ENCODE measurements at regions not wholly inside any gene's neighbourhood (a gene's known extent, or its start where the extent isn't known, plus 50 kb on each side); places are given as distances from the start of the nearest gene placed in this dataset.

DNA sequence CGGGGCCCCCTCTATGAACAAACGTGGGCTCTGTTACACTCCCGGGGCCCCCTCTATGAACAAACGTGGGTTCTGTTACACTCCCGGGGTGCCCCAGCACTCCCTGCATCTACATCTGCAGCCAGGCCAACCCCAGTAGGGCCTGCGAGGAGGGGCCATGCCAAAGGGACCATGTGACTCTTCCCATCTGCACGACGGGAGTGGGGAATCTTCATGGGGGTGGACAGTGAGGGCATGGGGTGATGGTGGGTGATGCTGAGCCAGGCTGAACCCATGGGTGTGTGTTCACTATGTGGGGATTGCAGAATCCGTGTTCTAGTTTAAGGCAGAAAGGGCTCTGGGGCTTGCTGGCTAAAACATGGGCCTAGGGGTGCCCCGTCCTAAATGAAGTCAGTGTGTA lies 69.9 kb upstream of the ARHGEF7 start:
- FAIRE-seq (no peak), DNase-seq (no peak), ATAC-seq (no peak)
- Histone ChIP-seq H3K9me3 (no peaks in the 10 kb centered on the region), H3K4me3 (no peak overlapping the region), H3K4me1 (no peaks in the 10 kb centered on the region), H3K27me3 (no peaks in the 10 kb centered on the region), H3K36me3 (no peaks in the 10 kb centered on the region), H3K27ac (no peak overlapping the region)
- 65 to 75% methylated on average over 10 of the region's 10 CpGs for WGBS, 2 donors
- no peak for TF ChIP-seq CTCF (IDR thresholded peaks at IDR 0.05)
- intact Hi-C loops (cut with DNase I) = loop anchor here in 2 of 3 donors (5.0 to 10.0 kb wide), 2 partner anchors 98 to 100 kb away; no protein-coding TSS in a partner anchor

DNA sequence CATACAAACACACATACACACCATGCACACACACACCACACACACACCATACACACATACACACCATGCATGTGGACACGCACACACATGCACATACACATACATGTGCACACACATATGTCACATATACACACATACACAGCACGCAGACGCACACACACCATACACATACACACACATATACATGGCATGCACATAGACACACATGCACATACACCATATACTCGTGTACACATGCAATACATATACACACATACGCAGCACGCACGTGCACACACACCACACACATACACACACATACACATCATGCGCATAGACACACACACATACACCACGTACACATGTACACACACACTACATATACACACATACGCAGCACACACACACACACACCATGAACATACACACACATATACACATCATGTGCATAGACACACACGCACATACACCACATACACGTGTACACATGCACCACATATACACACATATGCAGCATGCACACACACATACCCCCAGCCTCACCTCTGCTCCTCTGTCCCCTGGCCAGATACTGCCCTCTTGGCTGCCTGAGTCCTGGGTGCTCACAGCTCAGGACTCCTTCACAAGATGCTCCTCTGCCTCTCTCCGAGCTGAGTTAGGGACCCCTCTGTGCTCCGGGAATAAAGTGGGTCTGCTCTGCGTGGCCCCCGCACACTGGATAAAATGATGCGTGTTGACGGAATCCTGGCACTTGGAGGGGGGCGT lies 70.9 kb upstream of the ARHGEF7 start:
- Histone ChIP-seq H3K27ac (no peak overlapping the region), H3K36me3 (no peaks in the 10 kb centered on the region), H3K4me3 (no peak overlapping the region), H3K4me1 (no peaks in the 10 kb centered on the region), H3K27me3 (no peaks in the 10 kb centered on the region), H3K9me3 (no peaks in the 10 kb centered on the region)
- no peak for TF ChIP-seq CTCF (IDR thresholded peaks at IDR 0.05)
- WGBS, 2 donors = 78 to 94% methylated on average over 19 of the region's 19 CpGs
- no peak for FAIRE-seq
- no peak for ATAC-seq
- no peak for DNase-seq
- intact Hi-C loops (cut with DNase I) = loop anchor here in 1 of 3 donors (10.0 kb wide), 1 partner anchor 99 kb away; no protein-coding TSS in a partner anchor

DNA sequence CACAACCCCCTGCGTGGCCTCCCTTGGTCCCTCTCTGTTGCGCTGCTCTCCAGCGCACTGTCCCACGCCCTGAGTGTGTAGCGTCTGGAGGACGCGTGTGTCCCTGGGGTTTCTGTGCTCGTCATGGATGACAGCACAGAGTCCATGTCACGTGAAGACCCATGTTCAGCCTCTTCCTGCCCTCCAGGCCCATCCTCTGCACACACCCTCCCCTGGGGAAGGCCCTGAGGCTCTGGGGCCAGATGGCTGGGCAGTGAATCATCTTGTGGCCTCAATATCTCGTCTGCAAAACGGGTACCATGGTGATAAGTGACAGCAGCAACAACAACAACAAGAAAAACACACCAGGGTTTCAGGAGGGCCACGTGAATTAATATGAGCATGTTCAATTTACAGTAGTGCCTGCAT lies 71.5 kb upstream of the ARHGEF7 start:
- no peak for FAIRE-seq
- Histone ChIP-seq H3K4me3 (no peak overlapping the region), H3K4me1 (no peaks in the 10 kb centered on the region), H3K27me3 (no peaks in the 10 kb centered on the region), H3K9me3 (no peaks in the 10 kb centered on the region), H3K36me3 (no peaks in the 10 kb centered on the region), H3K27ac (no peak overlapping the region)
- WGBS, 2 donors = 73 to 83% methylated on average over 12 of the region's 12 CpGs
- intact Hi-C loops (cut with DNase I) = loop anchor here in 1 of 3 donors (10.0 kb wide), 1 partner anchor 99 kb away; no protein-coding TSS in a partner anchor
- ATAC-seq = peak in 1 of 4 donors; percentile 30
- DNase-seq = no peak
- TF ChIP-seq CTCF (IDR thresholded peaks at IDR 0.05) = no peak

GRCh38 chr13:111042661-111043226 lies 72.4 kb upstream of the ARHGEF7 start:
- intact Hi-C loops (cut with DNase I) = loop anchor here in 1 of 3 donors (10.0 kb wide), 1 partner anchor 98 kb away; no protein-coding TSS in a partner anchor

More at GRCh38 chr13:111042661-111043226, 72.4 kb upstream of the ARHGEF7 start:
- TF ChIP-seq CTCF (IDR thresholded peaks at IDR 0.05) = no peak
- DNase-seq (no peak), ATAC-seq (no peak), FAIRE-seq (no peak)
- no peaks in the 10 kb centered on the region for H3K4me1 ChIP-seq
- H3K4me3 ChIP-seq = no peak overlapping the region
- no peaks in the 10 kb centered on the region for H3K27me3 ChIP-seq
- WGBS, 2 donors = 62 to 76% methylated on average over 11 of the region's 11 CpGs
- no peak overlapping the region for H3K27ac ChIP-seq
- H3K9me3 ChIP-seq = no peaks in the 10 kb centered on the region
- H3K36me3 ChIP-seq = no peaks in the 10 kb centered on the region

Data from pancreas (tissue), 10 donors.